H1 (cell line): ENCODE measurements at regions not wholly inside any gene's neighbourhood (a gene's known extent, or its start where the extent isn't known, plus 50 kb on each side); places are given as distances from the start of the nearest gene placed in this dataset.

ENCODE experiments used
- ATF2 ChIP-seq: IDR thresholded peaks from 2 replicates; pipeline ENCODE4 v1.6.1; 2012; ENCODE audit warnings: low read length, inconsistent platforms
- CHD2 ChIP-seq: IDR thresholded peaks from 2 replicates; pipeline ENCODE4 v1.6.1; 2012; ENCODE audit warnings: low read length, improper control_type of control experiment
- CTCF ChIP-seq, 3 experiments: IDR thresholded peaks; 1 replicate in 2 of 3; 2 replicates in 1 of 3; pipeline versions ENCODE4 v1.5.1 to v1.6.1; 2011; ENCODE audit warnings: low read length in 3 of 3, mild to moderate bottlenecking in 3 of 3, inconsistent platforms in 2 of 3, low read depth in 1 of 3, moderate library complexity in 1 of 3; ENCODE audit not compliant: insufficient read depth in 1 of 3; ENCODE audit errors: control extremely low read depth in 1 of 3
- EP300 ChIP-seq, 2 experiments: IDR thresholded peaks; 1 replicate in 1 of 2; 2 replicates in 1 of 2; pipeline ENCODE4 v1.6.1; 2011 to 2012; ENCODE audit warnings: low read depth in 2 of 2, low read length in 2 of 2, mild to moderate bottlenecking in 2 of 2, borderline replicate concordance in 1 of 2, inconsistent platforms in 1 of 2, moderate library complexity in 1 of 2
- JUND ChIP-seq: IDR thresholded peaks from 2 replicates; pipeline ENCODE4 v1.6.1; 2011; ENCODE audit warnings: mild to moderate bottlenecking, improper control_type of control experiment, low read length
- KDM5A ChIP-seq: fragments of 200-600 bp; IDR thresholded peaks from 2 replicates; pipeline ENCODE4 v1.7.1; 2012; ENCODE audit warnings: mild to moderate bottlenecking, low read length, inconsistent platforms, mixed read lengths
- POLR2A ChIP-seq, 2 experiments: IDR thresholded peaks; 1 replicate in 1 of 2; 2 replicates in 1 of 2; pipeline ENCODE4 v1.6.1; 2011; ENCODE audit warnings: low read depth in 2 of 2, low read length in 2 of 2, mild to moderate bottlenecking in 2 of 2; ENCODE audit errors: control extremely low read depth in 1 of 2
- POLR2AphosphoS5 ChIP-seq: IDR thresholded peaks from 2 replicates; pipeline ENCODE4 v1.6.1; 2011; ENCODE audit warnings: low read depth, low read length
- YY1 ChIP-seq: IDR thresholded peaks from 2 replicates; pipeline ENCODE4 v1.6.1; 2011; ENCODE audit warnings: low read depth, mild to moderate bottlenecking, low read length

GRCh38 chr2:228901531-228901930, 369.6 kb downstream of the PID1 start:
- no peak for TF ChIP-seq ATF2
- TF ChIP-seq CTCF (IDR thresholded peaks at IDR 0.05; ENCODE audit: control extremely low read depth in 1 of 3, insufficient read depth in 1 of 3, low read depth in 1 of 3, low read length in 3 of 3): no peak
- TF ChIP-seq JUND: no peak
- TF ChIP-seq EP300 (IDR thresholded peaks at IDR 0.05; ENCODE audit: borderline replicate concordance in 1 of 2, low read depth in 2 of 2, low read length in 2 of 2): no peak
- TF ChIP-seq CHD2: no peak
- no peak for TF ChIP-seq POLR2AphosphoS5
- TF ChIP-seq KDM5A: no peak
- no peak for TF ChIP-seq POLR2A (IDR thresholded peaks at IDR 0.05; ENCODE audit: control extremely low read depth in 1 of 2, low read depth in 2 of 2, low read length in 2 of 2)
- TF ChIP-seq YY1: no peak
